H9 (cell line): ENCODE measurements at regions not wholly inside any gene's neighbourhood (a gene's known extent, or its start where the extent isn't known, plus 50 kb on each side); places are given as distances from the start of the nearest gene placed in this dataset.

Experiments
- DNase-seq: peaks from one replicate; pipeline ENCODE4 v3.0.0-alpha.2; 2017
- H2AFZ ChIP-seq: one replicate; pipeline ENCODE4 v1.6.1; 2013; ENCODE audit warnings: mild to moderate bottlenecking, low read length, control low read depth, moderate library complexity
- H2AK5ac ChIP-seq: 2 replicates; pipeline ENCODE4 v1.6.1; 2013; ENCODE audit warnings: low read length, control low read depth, mixed read lengths; ENCODE audit not compliant: insufficient read length
- H2BK120ac ChIP-seq: one replicate; pipeline ENCODE4 v1.6.1; 2013; ENCODE audit warnings: low read depth, mild to moderate bottlenecking, low read length, control low read depth, inconsistent platforms; ENCODE audit not compliant: poor library complexity, severe bottlenecking
- H2BK12ac ChIP-seq: 2 replicates; pipeline ENCODE4 v1.6.1; 2013; ENCODE audit warnings: low read length, control low read depth, mixed read lengths, low read depth; ENCODE audit not compliant: insufficient read length
- H2BK15ac ChIP-seq: 2 replicates; pipeline ENCODE4 v1.6.1; 2013; ENCODE audit warnings: low read depth, low read length, control low read depth
- H2BK20ac ChIP-seq: one replicate; pipeline ENCODE4 v1.6.1; 2013; ENCODE audit warnings: low read depth, mild to moderate bottlenecking, low read length, control low read depth, inconsistent platforms; ENCODE audit not compliant: poor library complexity, severe bottlenecking
- H2BK5ac ChIP-seq: 2 replicates; pipeline ENCODE4 v1.6.1; 2013; ENCODE audit warnings: low read length, control low read depth, mixed read lengths; ENCODE audit not compliant: insufficient read length
- H3K14ac ChIP-seq: 2 replicates; pipeline ENCODE4 v1.6.1; 2013; ENCODE audit warnings: low read length, control low read depth; ENCODE audit not compliant: insufficient read depth
- H3K18ac ChIP-seq: 2 replicates; pipeline ENCODE4 v1.6.1; 2013; ENCODE audit warnings: low read depth, mild to moderate bottlenecking, mixed read lengths, low read length, control low read depth; ENCODE audit not compliant: insufficient read length
- H3K23ac ChIP-seq: 2 replicates; pipeline ENCODE4 v1.6.1; 2013; ENCODE audit warnings: low read length, control low read depth, mixed read lengths, low read depth; ENCODE audit not compliant: insufficient read length
- H3K23me2 ChIP-seq: 2 replicates; pipeline ENCODE4 v1.6.1; 2013; ENCODE audit warnings: low read depth, mild to moderate bottlenecking, mixed read lengths, low read length, control low read depth; ENCODE audit not compliant: insufficient read length, poor library complexity, severe bottlenecking
- H3K27ac ChIP-seq: 2 replicates; pipeline ENCODE4 v1.5.1; 2013; ENCODE audit warnings: low read length, control low read depth, mixed read lengths, low read depth; ENCODE audit not compliant: insufficient read length
- H3K27me3 ChIP-seq: 2 replicates; pipeline ENCODE4 v1.6.1; 2013; ENCODE audit warnings: low read length, control low read depth, inconsistent platforms; ENCODE audit not compliant: insufficient read depth
- H3K4ac ChIP-seq: 2 replicates; pipeline ENCODE4 v1.6.1; 2013; ENCODE audit warnings: low read depth, mild to moderate bottlenecking, control low read depth, inconsistent platforms, low read length, moderate library complexity
- H3K4me1 ChIP-seq: 2 replicates; pipeline ENCODE4 v1.6.1; 2013; ENCODE audit warnings: low read length, control low read depth, inconsistent platforms; ENCODE audit not compliant: insufficient read depth
- H3K4me2 ChIP-seq: 2 replicates; pipeline ENCODE4 v1.6.1; 2013; ENCODE audit warnings: low read length, control low read depth, mixed read lengths; ENCODE audit not compliant: insufficient read length, insufficient read depth
- H3K56ac ChIP-seq: 2 replicates; pipeline ENCODE4 v1.6.1; 2013; ENCODE audit warnings: low read depth, mild to moderate bottlenecking, mixed read lengths, low read length, control low read depth; ENCODE audit not compliant: insufficient read length
- H3K79me1 ChIP-seq: 2 replicates; pipeline ENCODE4 v1.6.1; 2013; ENCODE audit warnings: low read depth, mild to moderate bottlenecking, moderate library complexity, low read length, control low read depth, inconsistent platforms; ENCODE audit not compliant: insufficient read depth, poor library complexity, severe bottlenecking
- H3K79me2 ChIP-seq: 2 replicates; pipeline ENCODE4 v1.6.1; 2013; ENCODE audit warnings: low read length, control low read depth, inconsistent platforms; ENCODE audit not compliant: insufficient read depth
- H3K9ac ChIP-seq: 2 replicates; pipeline ENCODE4 v1.6.1; 2013; ENCODE audit warnings: low read length, control low read depth, mixed read lengths; ENCODE audit not compliant: insufficient read length; ENCODE audit errors: extremely low read depth
- H3K9me3 ChIP-seq: one replicate; pipeline ENCODE4 v1.6.1; 2013; ENCODE audit warnings: low read depth, low read length, inconsistent platforms; ENCODE audit not compliant: control insufficient read depth
- H3T11ph ChIP-seq: one replicate; pipeline ENCODE4 v1.6.1; 2013; ENCODE audit warnings: mild to moderate bottlenecking, low read length, control low read depth, inconsistent platforms
- H4K20me1 ChIP-seq: one replicate; pipeline ENCODE4 v1.6.1; 2013; ENCODE audit not compliant: control insufficient read depth, insufficient read length, insufficient read depth
- H4K5ac ChIP-seq: 2 replicates; pipeline ENCODE4 v1.6.1; 2013; ENCODE audit warnings: low read depth, mild to moderate bottlenecking, mixed read lengths, low read length, control low read depth; ENCODE audit not compliant: insufficient read length
- H4K8ac ChIP-seq: replicated peaks from 2 replicates; pipeline ENCODE4 v1.6.1; 2013; ENCODE audit warnings: low read length, control low read depth, mixed read lengths, low read depth; ENCODE audit not compliant: insufficient read length
- H4K91ac ChIP-seq: 2 replicates; pipeline ENCODE4 v1.6.1; 2013; ENCODE audit warnings: low read depth, mild to moderate bottlenecking, moderate library complexity, mixed read lengths, low read length, control low read depth; ENCODE audit not compliant: insufficient read length
- H3K27ac Mint-ChIP-seq, 3 experiments: 2 replicates in 2 of 3; 3 replicates in 1 of 3; pipeline ENCODE4 v1.8.0; 2020 to 2021; ENCODE audit warnings: mixed read lengths in 3 of 3, mild to moderate bottlenecking in 1 of 3, moderate library complexity in 1 of 3
- H3K27me3 Mint-ChIP-seq: 2 replicates; pipeline ENCODE4 v1.8.0; 2021; ENCODE audit warnings: low read depth, mild to moderate bottlenecking, moderate library complexity, mixed read lengths
- H3K36me3 Mint-ChIP-seq, 3 experiments: 2 replicates in 2 of 3; 3 replicates in 1 of 3; pipeline ENCODE4 v1.8.0; 2020 to 2021; ENCODE audit warnings: low read depth in 3 of 3, mixed read lengths in 3 of 3; ENCODE audit not compliant: insufficient read depth in 1 of 3
- H3K4me1 Mint-ChIP-seq, 2 experiments: 2 replicates each; pipeline ENCODE4 v1.8.0; 2020; ENCODE audit warnings: mixed read lengths in 2 of 2
- H3K4me3 Mint-ChIP-seq, 2 experiments: 2 replicates in 1 of 2; 3 replicates in 1 of 2; pipeline ENCODE4 v1.8.0; 2020 to 2021; ENCODE audit warnings: mild to moderate bottlenecking in 2 of 2, mixed read lengths in 2 of 2, moderate library complexity in 1 of 2
- H3K9me3 Mint-ChIP-seq, 2 experiments: 2 replicates in 1 of 2; 3 replicates in 1 of 2; pipeline ENCODE4 v1.8.0; 2020; ENCODE audit warnings: mild to moderate bottlenecking in 2 of 2, mixed read lengths in 2 of 2, moderate library complexity in 1 of 2
- CTCF ChIP-seq: fragments of 200-600 bp; sonication (generic); conservative IDR thresholded peaks from 3 replicates; pipeline ENCODE4 v1.8.0; 2021; ENCODE audit warnings: antibody characterized with exemption, mild to moderate bottlenecking
- WGBS: extraction: QIAGEN DNeasy Blood & Tissue Kit; methylation state at CpG from one replicate; pipeline ENCODE4 v1.1.7; 2013; ENCODE audit warnings: missing lambda C conversion rate, low lambda C conversion rate, mixed read lengths; ENCODE audit not compliant: insufficient read length; ENCODE audit errors: extremely low coverage; 5-methylcytosine and 5-hydroxymethylcytosine counted together

DNA sequence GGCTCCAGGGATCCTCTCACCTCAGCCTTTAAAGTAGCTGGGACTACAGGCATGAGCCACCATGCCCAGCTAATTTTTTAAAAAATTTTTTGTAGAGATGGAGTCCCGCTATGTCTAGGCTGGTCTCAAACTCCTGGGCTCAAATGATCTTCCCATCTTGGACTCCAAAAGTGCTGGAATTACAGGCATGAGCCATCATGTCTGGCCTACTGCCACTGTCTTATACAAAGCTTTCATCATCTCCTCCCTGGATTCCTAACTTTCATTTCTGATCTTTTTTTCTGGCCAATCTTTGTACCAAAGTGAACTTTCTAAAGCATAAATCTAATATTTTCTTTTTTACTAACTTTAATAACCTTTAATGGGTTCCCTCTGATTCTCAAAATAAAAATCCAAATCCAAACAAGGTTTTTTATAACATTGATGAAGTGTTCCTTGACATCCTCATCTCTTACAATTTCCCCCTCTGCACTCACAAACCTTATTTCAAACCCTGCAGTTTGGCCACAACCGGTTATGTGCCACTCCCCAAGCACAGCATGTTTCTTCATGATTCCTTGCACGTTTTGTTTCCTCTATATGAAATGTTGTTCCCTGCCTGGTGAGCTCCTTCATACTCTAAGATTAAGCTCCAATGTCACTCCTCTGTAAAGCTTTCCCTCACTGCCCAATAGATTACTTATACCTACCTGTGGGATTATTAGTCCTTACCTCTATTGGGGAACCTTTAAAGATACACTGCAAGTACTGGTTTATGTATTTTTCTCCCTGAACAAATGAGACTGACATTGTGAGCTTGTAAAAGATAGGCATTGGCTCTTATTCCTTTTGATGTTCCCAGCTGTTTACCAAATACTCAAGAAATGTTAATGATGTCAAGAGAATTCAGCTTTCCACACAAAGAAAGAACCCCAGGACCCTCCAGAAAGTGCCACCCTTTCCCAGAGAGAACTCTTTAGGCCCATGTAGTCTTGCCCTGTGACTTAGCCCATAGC, 101.7 kb downstream of the HOXA1 start:
- DNase-seq = no peak
- H3K79me2 ChIP-seq = no peaks in the 10 kb centered on the region
- no peak overlapping the region for H2AK5ac ChIP-seq
- no CpG with 5 or more reads among the region's 3 CpGs for WGBS
- H3K4me1 Mint-ChIP-seq = peaks cover 19 to 22% of the 10 kb centered on the region in 2 experiments
- no peak overlapping the region for H3K4me2 ChIP-seq
- no peak overlapping the region for H3K4me3 Mint-ChIP-seq
- H4K20me1 ChIP-seq = no peaks in the 10 kb centered on the region
- H4K5ac ChIP-seq = no peak overlapping the region
- no peak overlapping the region for H3K27ac ChIP-seq
- no peaks in the 10 kb centered on the region for H3K4me1 ChIP-seq
- H3K27me3 Mint-ChIP-seq = peaks cover 75% of the 10 kb centered on the region
- no peak overlapping the region for H4K91ac ChIP-seq
- TF ChIP-seq CTCF = no peak
- no peaks in the 10 kb centered on the region for H3K79me1 ChIP-seq
- H3K18ac ChIP-seq = no peak overlapping the region
- H4K8ac ChIP-seq = no peak overlapping the region
- no peak overlapping the region for H3K4ac ChIP-seq
- H3K23ac ChIP-seq = no peak overlapping the region
- peaks cover 3% of the 10 kb centered on the region; the same call in 1 of the 2 replicates for H3K27me3 ChIP-seq
- no peak overlapping the region for H3K9ac ChIP-seq
- H2BK120ac ChIP-seq = no peak overlapping the region
- peaks cover 0 to 13% (median 10%) of the 10 kb centered on the region in 3 experiments; a peak in 2 of 7 replicates for H3K36me3 Mint-ChIP-seq
- H2BK12ac ChIP-seq = no peak overlapping the region
- no peak overlapping the region for H2BK20ac ChIP-seq
- no peak overlapping the region for H3K14ac ChIP-seq
- H2BK5ac ChIP-seq = no peak overlapping the region
- H3K56ac ChIP-seq = no peak overlapping the region
- no peaks in the 10 kb centered on the region for H3K9me3 ChIP-seq
- no peak overlapping the region for H3K27ac Mint-ChIP-seq
- peaks cover 9 to 13% of the 10 kb centered on the region in 2 experiments for H3K9me3 Mint-ChIP-seq
- H3K23me2 ChIP-seq = no peaks in the 10 kb centered on the region
- H2AFZ ChIP-seq = no peak overlapping the region
- no peak overlapping the region for H3T11ph ChIP-seq
- no peak overlapping the region for H2BK15ac ChIP-seq
